H1 (cell line): ENCODE measurements at regions not wholly inside any gene's neighbourhood (a gene's known extent, or its start where the extent isn't known, plus 50 kb on each side); places are given as distances from the start of the nearest gene placed in this dataset.

Experiments
- CTCF ChIA-PET: fragments of 300-600 bp; sonication (Branson Sonifier 250); formaldehyde crosslinking; loops from one replicate; lab custom pipeline; 2021; ENCODE audit not compliant: partially characterized antibody; lab: Charles Lee
- POLR2A ChIA-PET: fragments of 300-600 bp; sonication (Branson Sonifier 250); formaldehyde crosslinking; loops from one replicate; lab custom pipeline; 2021; ENCODE audit warnings: inconsistent platforms; ENCODE audit not compliant: partially characterized antibody; lab: Charles Lee
- DNase-seq, 2 experiments: peaks; one replicate each; pipeline versions ENCODE4 v3.0.0 to v3.0.0-alpha.2; 2010 to 2022; ENCODE audit warnings: low spot score in 2 of 2, low read depth in 1 of 2, mixed read lengths in 1 of 2
- FAIRE-seq: peaks from 2 replicates; lab custom pipeline; 2011; peaks lifted over from hg19 to GRCh38; lab: Jason Lieb, UNC
- H2AFZ ChIP-seq: 2 replicates; pipeline ENCODE4 v1.8.1; 2012; ENCODE audit warnings: low read length, inconsistent platforms
- H2AK5ac ChIP-seq: 2 replicates; pipeline ENCODE4 v1.6.1; 2013; ENCODE audit warnings: low read depth, low read length
- H2BK120ac ChIP-seq: replicated peaks from 2 replicates; pipeline ENCODE3; 2013; ENCODE audit warnings: low read depth, low read length, inconsistent platforms
- H2BK12ac ChIP-seq: 2 replicates; pipeline ENCODE4 v1.6.1; 2013; ENCODE audit warnings: low read depth, low read length
- H2BK15ac ChIP-seq: 2 replicates; pipeline ENCODE4 v1.6.1; 2013; ENCODE audit warnings: low read length
- H2BK20ac ChIP-seq: 2 replicates; pipeline ENCODE4 v1.6.1; 2013; ENCODE audit warnings: low read length
- H2BK5ac ChIP-seq: 2 replicates; pipeline ENCODE4 v1.6.1; 2013; ENCODE audit warnings: low read depth, low read length
- H3K14ac ChIP-seq: 2 replicates; pipeline ENCODE4 v1.6.1; 2013; ENCODE audit warnings: inconsistent platforms; ENCODE audit not compliant: insufficient read length
- H3K18ac ChIP-seq: 2 replicates; pipeline ENCODE4 v1.6.1; 2013; ENCODE audit warnings: low read length; ENCODE audit errors: extremely low read depth
- H3K23ac ChIP-seq: 2 replicates; pipeline ENCODE4 v1.6.1; 2013; ENCODE audit warnings: inconsistent platforms; ENCODE audit not compliant: insufficient read length
- H3K23me2 ChIP-seq: 2 replicates; pipeline ENCODE4 v1.6.1; 2013; ENCODE audit warnings: low read depth, low read length
- H3K27ac ChIP-seq: 2 replicates; pipeline ENCODE4 v1.6.1; 2011; ENCODE audit warnings: low read depth, low read length, inconsistent platforms
- H3K27me3 ChIP-seq, 4 experiments: replicated peaks in 1 of 4; 1 replicate in 1 of 4; 2 replicates in 3 of 4; pipeline versions ENCODE4 v1.6.1 to v1.8.1; 2011 to 2013; ENCODE audit warnings: low read length in 3 of 4, mild to moderate bottlenecking in 3 of 4, inconsistent platforms in 2 of 4, mixed read lengths in 2 of 4, moderate library complexity in 1 of 4; ENCODE audit not compliant: control insufficient read depth in 3 of 4, insufficient read depth in 3 of 4; ENCODE audit errors: extremely low read depth in 1 of 4
- H3K36me3 ChIP-seq, 4 experiments: 2 replicates each; pipeline versions ENCODE4 v1.6.1 to v1.8.1; 2011 to 2013; ENCODE audit warnings: mild to moderate bottlenecking in 4 of 4, low read length in 3 of 4, moderate library complexity in 2 of 4, control low read depth in 1 of 4, inconsistent platforms in 1 of 4; ENCODE audit not compliant: insufficient read depth in 4 of 4, control insufficient read depth in 2 of 4
- H3K4ac ChIP-seq: replicated peaks from 2 replicates; pipeline ENCODE3; 2013; ENCODE audit warnings: low read length, low read depth, mixed read lengths, inconsistent platforms; ENCODE audit not compliant: insufficient read length
- H3K4me1 ChIP-seq, 4 experiments: replicated peaks in 1 of 4; 1 replicate in 1 of 4; 2 replicates in 3 of 4; pipeline versions ENCODE4 v1.6.1 to v1.8.1; 2011 to 2013; ENCODE audit warnings: low read length in 3 of 4, inconsistent platforms in 2 of 4, mixed read lengths in 1 of 4; ENCODE audit not compliant: insufficient read depth in 4 of 4, control insufficient read depth in 3 of 4
- H3K4me2 ChIP-seq, 2 experiments: 2 replicates each; pipeline versions ENCODE4 v1.6.1 to v1.8.1; 2011 to 2013; ENCODE audit warnings: low read depth in 2 of 2, low read length in 2 of 2, control low read depth in 1 of 2, inconsistent platforms in 1 of 2, mild to moderate bottlenecking in 1 of 2; ENCODE audit not compliant: insufficient read depth in 1 of 2
- H3K4me3 ChIP-seq, 4 experiments: fragments of 200-600, 300-600 bp in 1 of 4; sonication (generic), shearing (Covaris generic), sonication (Bioruptor Twin) in 1 of 4; 2 replicates each; pipeline versions ENCODE4 v1.5.1 to v1.8.1; 2011 to 2016; ENCODE audit warnings: low read length in 4 of 4, low read depth in 3 of 4, control low read depth in 2 of 4, inconsistent platforms in 2 of 4, mild to moderate bottlenecking in 2 of 4, mixed read lengths in 1 of 4, moderate library complexity in 1 of 4; ENCODE audit not compliant: insufficient read depth in 2 of 4; ENCODE audit errors: extremely low read depth in 1 of 4
- H3K56ac ChIP-seq: replicated peaks from 2 replicates; pipeline ENCODE3; 2013; ENCODE audit warnings: low read depth, mild to moderate bottlenecking, mixed read lengths, low read length, inconsistent platforms; ENCODE audit not compliant: insufficient read length
- H3K79me1 ChIP-seq: 2 replicates; pipeline ENCODE4 v1.6.1; 2013; ENCODE audit warnings: low read depth, low read length, control low read depth
- H3K79me2 ChIP-seq, 2 experiments: 2 replicates each; pipeline versions ENCODE4 v1.6.1 to v1.8.1; 2012 to 2013; ENCODE audit warnings: low read length in 2 of 2, mild to moderate bottlenecking in 2 of 2, inconsistent platforms in 1 of 2; ENCODE audit not compliant: insufficient read depth in 2 of 2, control insufficient read depth in 1 of 2
- H3K9ac ChIP-seq, 4 experiments: replicated peaks in 1 of 4; 1 replicate in 1 of 4; 2 replicates in 3 of 4; pipeline versions ENCODE4 v1.6.1 to v1.8.1; 2011 to 2013; ENCODE audit warnings: low read depth in 3 of 4, low read length in 3 of 4, control low read depth in 2 of 4, mild to moderate bottlenecking in 2 of 4, moderate library complexity in 2 of 4, inconsistent platforms in 1 of 4; ENCODE audit errors: extremely low read depth in 1 of 4
- H3K9me3 ChIP-seq, 2 experiments: 2 replicates each; pipeline versions ENCODE4 v1.6.1 to v1.8.1; 2012 to 2013; ENCODE audit warnings: mild to moderate bottlenecking in 2 of 2, moderate library complexity in 2 of 2, control low read depth in 1 of 2, inconsistent platforms in 1 of 2, low read depth in 1 of 2, low read length in 1 of 2, mixed read lengths in 1 of 2; ENCODE audit not compliant: insufficient read depth in 2 of 2
- H4K20me1 ChIP-seq, 2 experiments: replicated peaks in 1 of 2; 2 replicates each; pipeline versions ENCODE3 to v1.8.1; 2011 to 2013; ENCODE audit warnings: inconsistent platforms in 2 of 2, low read length in 2 of 2, mild to moderate bottlenecking in 1 of 2; ENCODE audit not compliant: insufficient read depth in 2 of 2, control insufficient read depth in 1 of 2
- H4K5ac ChIP-seq: 2 replicates; pipeline ENCODE4 v1.6.1; 2013; ENCODE audit warnings: low read length, low read depth, mixed read lengths, inconsistent platforms; ENCODE audit not compliant: insufficient read length
- H4K8ac ChIP-seq: 2 replicates; pipeline ENCODE4 v1.8.0; 2013; ENCODE audit warnings: mild to moderate bottlenecking, moderate library complexity, low read length, inconsistent platforms; ENCODE audit not compliant: insufficient read depth; ENCODE audit errors: extremely low read depth
- H4K91ac ChIP-seq: replicated peaks from 2 replicates; pipeline ENCODE3; 2013; ENCODE audit warnings: low read length, mixed read lengths, inconsistent platforms; ENCODE audit not compliant: insufficient read length
- CBX8 ChIP-seq: fragments of 300-800, 300-1000 bp; sonication (generic); IDR thresholded peaks from 2 replicates; pipeline ENCODE4 v1.7.1; 2016; ENCODE audit warnings: low read depth, low read length, borderline replicate concordance
- CREB1 ChIP-seq: IDR thresholded peaks from 2 replicates; pipeline ENCODE4 v1.6.1; 2012; ENCODE audit warnings: inconsistent platforms
- PHF8 ChIP-seq: fragments of 200-600 bp; sonication (generic); conservative IDR thresholded peaks from 2 replicates; pipeline ENCODE4 v1.7.1; 2012; ENCODE audit warnings: low read depth, mild to moderate bottlenecking, inconsistent platforms, low read length, moderate library complexity
- POLR2A ChIP-seq, 2 experiments: IDR thresholded peaks; 1 replicate in 1 of 2; 2 replicates in 1 of 2; pipeline ENCODE4 v1.6.1; 2011; ENCODE audit warnings: low read depth in 2 of 2, low read length in 2 of 2, mild to moderate bottlenecking in 2 of 2; ENCODE audit errors: control extremely low read depth in 1 of 2
- RAD21 ChIP-seq, 2 experiments: IDR thresholded peaks in 1 of 2; conservative IDR thresholded peaks in 1 of 2; 2 replicates each; pipeline ENCODE4 v1.6.1; 2011; ENCODE audit warnings: low read depth in 2 of 2, low read length in 2 of 2, improper control_type of control experiment in 1 of 2, inconsistent platforms in 1 of 2, mild to moderate bottlenecking in 1 of 2, moderate library complexity in 1 of 2
- SIN3A ChIP-seq, 2 experiments: IDR thresholded peaks in 1 of 2; conservative IDR thresholded peaks in 1 of 2; 2 replicates each; pipeline ENCODE4 v1.6.1; 2011 to 2012; ENCODE audit warnings: low read length in 2 of 2, improper control_type of control experiment in 1 of 2, low read depth in 1 of 2, mild to moderate bottlenecking in 1 of 2
- WGBS, 2 experiments: shearing (Covaris generic) in 1 of 2; methylation state at CpG; one replicate each; pipeline versions ENCODE4 v1.1.6 to v1.1.7; 2013 to 2015; ENCODE audit warnings: low lambda C conversion rate in 2 of 2, mixed read lengths in 2 of 2, inconsistent platforms in 1 of 2, low coverage in 1 of 2, missing lambda C conversion rate in 1 of 2; ENCODE audit not compliant: insufficient replicate concordance in 2 of 2, insufficient coverage in 1 of 2, insufficient read length in 1 of 2; ENCODE audit errors: extremely low coverage in 1 of 2, missing lambda C conversion rate in 1 of 2; 5-methylcytosine and 5-hydroxymethylcytosine counted together

- H4K5ac ChIP-seq = no peak overlapping the region
- 81% methylated on average over 6 of the region's 6 CpGs; no CpG with 5 or more reads in 1 of the 2 experiments for WGBS, 2 experiments
- DNase-seq = no peak
These were observed 413.8 kb upstream of the CD180 start for GRCh38 chr5:67610186-67610912.

More at GRCh38 chr5:67610186-67610912, 413.8 kb upstream of the CD180 start:
- no peak overlapping the region for H3K4me3 ChIP-seq
- no peak overlapping the region for H3K4ac ChIP-seq
- no peaks in the 10 kb centered on the region for H3K79me2 ChIP-seq
- H3K27ac ChIP-seq = no peak overlapping the region
- no peaks in the 10 kb centered on the region for H3K23me2 ChIP-seq
- no peaks in the 10 kb centered on the region for H4K20me1 ChIP-seq
- H3K56ac ChIP-seq = no peak overlapping the region
- no peak overlapping the region for H3K14ac ChIP-seq
- no peak overlapping the region for H2AK5ac ChIP-seq
- no peaks in the 10 kb centered on the region for H3K27me3 ChIP-seq
- no peak for TF ChIP-seq POLR2A (IDR thresholded peaks at IDR 0.05; ENCODE audit: control extremely low read depth in 1 of 2, low read depth in 2 of 2, low read length in 2 of 2)
- TF ChIP-seq SIN3A (conservative IDR thresholded peaks at IDR 0.05 in 1 of 2, IDR thresholded peaks at IDR 0.05 in 1 of 2; ENCODE audit: low read depth in 1 of 2, low read length in 2 of 2) = no peak
- no peak for TF ChIP-seq CBX8
- no peak for TF ChIP-seq RAD21 (IDR thresholded peaks at IDR 0.05 in 1 of 2, conservative IDR thresholded peaks at IDR 0.05 in 1 of 2; ENCODE audit: low read depth in 2 of 2, low read length in 2 of 2)
- TF ChIP-seq PHF8 = no peak
- TF ChIP-seq CREB1 = no peak
- TF ChIP-seq, all 59 proteins: peak for 0
- Histone ChIP-seq H4K8ac (no peak overlapping the region), H3K79me1 (no peaks in the 10 kb centered on the region), H3K9me3 (no peaks in the 10 kb centered on the region), H2BK5ac (no peak overlapping the region), H3K36me3 (no peaks in the 10 kb centered on the region), H2BK120ac (no peak overlapping the region), H2BK15ac (no peak overlapping the region), H3K4me2 (no peak overlapping the region), H2BK12ac (no peak overlapping the region), H2BK20ac (no peak overlapping the region), H4K91ac (no peak overlapping the region), H2AFZ (no peak overlapping the region), H3K23ac (no peak overlapping the region), H3K18ac (no peak overlapping the region), H3K4me1 (no peaks in the 10 kb centered on the region), H3K9ac (no peak overlapping the region)
- CTCF ChIA-PET = interaction anchor here (1.0 to 1.2 kb wide), 2 partner anchors 11 to 643 kb away, joined by 3 read pairs; no protein-coding TSS in a partner anchor
- POLR2A ChIA-PET = no interaction called here
- FAIRE-seq = no peak
